ENCODE measurements at regions not wholly inside any gene's neighbourhood (a gene's known extent, or its start where the extent isn't known, plus 50 kb on each side); places are given as distances from the start of the nearest gene placed in this dataset.

DNA sequence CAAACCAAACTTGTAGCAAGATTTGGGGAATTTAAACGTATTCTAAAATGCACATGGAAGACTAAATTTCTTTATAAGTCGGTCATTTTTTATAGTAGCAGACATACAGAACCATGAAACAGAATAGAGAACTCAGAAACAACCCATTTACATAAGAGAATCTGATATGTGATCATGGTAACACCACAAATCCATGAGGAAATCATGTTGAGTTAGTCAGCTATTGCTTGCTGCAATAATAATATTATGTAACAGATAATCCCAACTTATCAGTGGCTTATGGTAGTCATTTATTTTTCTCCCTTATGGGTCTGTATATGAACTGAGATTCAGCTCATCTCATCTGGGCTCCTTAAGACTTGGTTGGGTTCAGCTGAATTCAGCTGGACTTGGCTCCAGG is 103.4 kb upstream of the SERTAD2 start:
- TF ChIP-seq, protein P1, sequence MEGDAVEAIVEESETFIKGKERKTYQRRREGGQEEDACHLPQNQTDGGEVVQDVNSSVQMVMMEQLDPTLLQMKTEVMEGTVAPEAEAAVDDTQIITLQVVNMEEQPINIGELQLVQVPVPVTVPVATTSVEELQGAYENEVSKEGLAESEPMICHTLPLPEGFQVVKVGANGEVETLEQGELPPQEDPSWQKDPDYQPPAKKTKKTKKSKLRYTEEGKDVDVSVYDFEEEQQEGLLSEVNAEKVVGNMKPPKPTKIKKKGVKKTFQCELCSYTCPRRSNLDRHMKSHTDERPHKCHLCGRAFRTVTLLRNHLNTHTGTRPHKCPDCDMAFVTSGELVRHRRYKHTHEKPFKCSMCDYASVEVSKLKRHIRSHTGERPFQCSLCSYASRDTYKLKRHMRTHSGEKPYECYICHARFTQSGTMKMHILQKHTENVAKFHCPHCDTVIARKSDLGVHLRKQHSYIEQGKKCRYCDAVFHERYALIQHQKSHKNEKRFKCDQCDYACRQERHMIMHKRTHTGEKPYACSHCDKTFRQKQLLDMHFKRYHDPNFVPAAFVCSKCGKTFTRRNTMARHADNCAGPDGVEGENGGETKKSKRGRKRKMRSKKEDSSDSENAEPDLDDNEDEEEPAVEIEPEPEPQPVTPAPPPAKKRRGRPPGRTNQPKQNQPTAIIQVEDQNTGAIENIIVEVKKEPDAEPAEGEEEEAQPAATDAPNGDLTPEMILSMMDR (IDR thresholded peaks at IDR 0.05): no peak
- no peak for TF ChIP-seq POLR2A (IDR thresholded peaks at IDR 0.05)
